Neural cell (in vitro differentiated cells): ENCODE measurements at regions not wholly inside any gene's neighbourhood (a gene's known extent, or its start where the extent isn't known, plus 50 kb on each side); places are given as distances from the start of the nearest gene placed in this dataset.

ENCODE experiments used
- H2AFZ ChIP-seq: fragments of 200-600, 300-800 bp; sonication (generic), shearing (Covaris generic); 2 replicates; pipeline ENCODE4 v1.6.0; 2014; ENCODE audit warnings: low read depth, mild to moderate bottlenecking, antibody characterized with exemption, low read length, moderate library complexity
- H3F3A ChIP-seq: fragments of 200-600 bp; shearing (Covaris generic); 2 replicates; pipeline ENCODE4 v1.6.1; 2016; ENCODE audit warnings: mild to moderate bottlenecking, moderate library complexity, mixed read lengths, antibody characterized with exemption, low read length; ENCODE audit not compliant: insufficient read depth, poor library complexity, severe bottlenecking
- H3K27ac ChIP-seq: fragments of 200-600, 300-800 bp; sonication (generic), shearing (Covaris generic); 2 replicates; pipeline ENCODE4 v1.5.1; 2014; ENCODE audit warnings: mild to moderate bottlenecking, low read length, moderate library complexity
- H3K27me3 ChIP-seq: fragments of 300-800, 200-600 bp; sonication (generic), shearing (Covaris generic); 2 replicates; pipeline ENCODE4 v1.6.0; 2014; ENCODE audit warnings: mild to moderate bottlenecking, low read depth, low read length, moderate library complexity; ENCODE audit not compliant: insufficient read depth
- H3K36me3 ChIP-seq: fragments of 300-800, 200-600 bp; sonication (generic), shearing (Covaris generic); 2 replicates; pipeline ENCODE4 v1.5.1; 2014; ENCODE audit warnings: mild to moderate bottlenecking, antibody characterized with exemption, low read length, moderate library complexity; ENCODE audit not compliant: insufficient read depth
- H3K4me2 ChIP-seq: fragments of 300-800, 200-600 bp; sonication (generic), shearing (Covaris generic); 2 replicates; pipeline ENCODE4 v1.6.0; 2014; ENCODE audit warnings: mild to moderate bottlenecking, low read length
- H3K4me3 ChIP-seq: fragments of 300-800, 200-600 bp; sonication (generic), shearing (Covaris generic); 2 replicates; pipeline ENCODE4 v1.5.1; 2014; ENCODE audit warnings: mild to moderate bottlenecking, low read length, moderate library complexity
- H3K79me2 ChIP-seq: fragments of 200-600 bp; shearing (Covaris generic); replicated peaks from 2 replicates; pipeline ENCODE4 v1.6.0; 2014; ENCODE audit warnings: mild to moderate bottlenecking, low read length, moderate library complexity; ENCODE audit not compliant: insufficient read depth
- H3K9ac ChIP-seq: fragments of 300-800, 200-600 bp; sonication (generic), shearing (Covaris generic); 2 replicates; pipeline ENCODE4 v1.6.1; 2016; ENCODE audit warnings: mild to moderate bottlenecking, low read length, mixed read lengths
- H3K9me2 ChIP-seq: fragments of 200-600 bp; shearing (Covaris generic); 2 replicates; pipeline ENCODE4 v1.6.1; 2016; ENCODE audit warnings: mild to moderate bottlenecking, low read length, mixed read lengths; ENCODE audit not compliant: insufficient read depth
- H3K9me3 ChIP-seq: fragments of 200-600, 300-800 bp; sonication (generic), shearing (Covaris generic); 2 replicates; pipeline ENCODE4 v1.6.1; 2016; ENCODE audit warnings: mild to moderate bottlenecking, mixed run types, low read length, moderate library complexity, mixed read lengths
- H4K20me1 ChIP-seq: fragments of 200-600 bp; shearing (Covaris generic); 2 replicates; pipeline ENCODE4 v1.6.1; 2016; ENCODE audit warnings: mild to moderate bottlenecking, mixed run types; ENCODE audit not compliant: insufficient read depth
- EP300 ChIP-seq: fragments of 450-650 bp; conservative IDR thresholded peaks from 2 replicates; pipeline ENCODE4 v1.6.1; 2014; ENCODE audit warnings: antibody characterized with exemption, mild to moderate bottlenecking, moderate library complexity; ENCODE audit not compliant: poor library complexity, severe bottlenecking
- EZH2 ChIP-seq: fragments of 200-600, 300-800 bp; shearing (Covaris generic), sonication (generic); IDR thresholded peaks from 2 replicates; pipeline ENCODE4 v1.6.1; 2014; ENCODE audit warnings: antibody characterized with exemption, low read length, borderline replicate concordance, mild to moderate bottlenecking; ENCODE audit not compliant: insufficient read depth, poor library complexity, severe bottlenecking
- MXI1 ChIP-seq: fragments of 450-650 bp; conservative IDR thresholded peaks from 2 replicates; pipeline ENCODE4 v1.6.1; 2014; ENCODE audit warnings: antibody characterized with exemption, mild to moderate bottlenecking; ENCODE audit not compliant: poor library complexity, severe bottlenecking
- POLR2AphosphoS5 ChIP-seq: IDR thresholded peaks from 2 replicates; pipeline ENCODE4 v1.6.1; 2012
- RAD21 ChIP-seq: fragments of 450-650 bp; conservative IDR thresholded peaks from 2 replicates; pipeline ENCODE4 v1.6.1; 2014; ENCODE audit warnings: antibody characterized with exemption, mild to moderate bottlenecking, moderate library complexity
- SMC3 ChIP-seq: fragments of 450-650 bp; conservative IDR thresholded peaks from 2 replicates; pipeline ENCODE4 v1.6.1; 2014; ENCODE audit warnings: antibody characterized with exemption, mild to moderate bottlenecking, moderate library complexity; ENCODE audit not compliant: poor library complexity
- TAF1 ChIP-seq: IDR thresholded peaks from 2 replicates; pipeline ENCODE4 v1.6.1; 2012; ENCODE audit warnings: low read depth
- TF ChIP-seq, protein P1 (sequence below): IDR thresholded peaks from 2 replicates; pipeline ENCODE4 v1.6.1; 2012; ENCODE audit warnings: borderline replicate concordance
- TF ChIP-seq, protein P2 (sequence below): fragments of 450-650 bp; IDR thresholded peaks from 2 replicates; pipeline ENCODE4 v1.5.1; 2014; ENCODE audit warnings: antibody characterized with exemption, mild to moderate bottlenecking, moderate library complexity; ENCODE audit not compliant: poor library complexity, severe bottlenecking

DNA sequence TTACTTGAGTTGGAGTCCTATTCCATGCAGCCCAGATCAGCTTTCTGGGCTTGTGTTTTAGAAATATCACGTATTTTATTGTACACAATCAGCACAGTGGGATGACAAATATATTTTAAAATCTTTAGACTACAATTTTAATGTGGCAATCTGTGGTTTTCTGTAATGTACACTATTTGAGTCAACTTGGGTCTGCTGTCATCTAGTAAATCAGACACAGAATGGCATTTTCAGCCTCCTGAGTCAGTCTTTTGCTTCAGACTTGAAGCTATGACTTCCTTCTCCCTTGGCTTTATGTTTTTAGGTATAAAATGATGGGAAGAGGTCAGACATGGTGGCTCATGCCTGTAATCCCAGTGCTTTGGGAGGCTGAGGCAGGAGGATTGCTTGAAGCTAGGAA is 232.1 kb downstream of the NECTIN3 start:
- Histone ChIP-seq H3K36me3 (no peaks in the 10 kb centered on the region), H3K4me2 (peak overlapping the region; percentile 11), H2AFZ (no peak overlapping the region), H3K27ac (no peak overlapping the region), H4K20me1 (no peaks in the 10 kb centered on the region), H3K9ac (no peak overlapping the region), H3K4me3 (no peak overlapping the region), H3F3A (no peaks in the 10 kb centered on the region), H3K79me2 (no peaks in the 10 kb centered on the region), H3K9me3 (no peaks in the 10 kb centered on the region), H3K9me2 (no peaks in the 10 kb centered on the region), H3K27me3 (no peaks in the 10 kb centered on the region)
- TF ChIP-seq SMC3 (no peak), RAD21 (no peak), POLR2AphosphoS5 (no peak), TAF1 (no peak), EZH2 (no peak), EP300 (no peak)
- TF ChIP-seq, protein P1, sequence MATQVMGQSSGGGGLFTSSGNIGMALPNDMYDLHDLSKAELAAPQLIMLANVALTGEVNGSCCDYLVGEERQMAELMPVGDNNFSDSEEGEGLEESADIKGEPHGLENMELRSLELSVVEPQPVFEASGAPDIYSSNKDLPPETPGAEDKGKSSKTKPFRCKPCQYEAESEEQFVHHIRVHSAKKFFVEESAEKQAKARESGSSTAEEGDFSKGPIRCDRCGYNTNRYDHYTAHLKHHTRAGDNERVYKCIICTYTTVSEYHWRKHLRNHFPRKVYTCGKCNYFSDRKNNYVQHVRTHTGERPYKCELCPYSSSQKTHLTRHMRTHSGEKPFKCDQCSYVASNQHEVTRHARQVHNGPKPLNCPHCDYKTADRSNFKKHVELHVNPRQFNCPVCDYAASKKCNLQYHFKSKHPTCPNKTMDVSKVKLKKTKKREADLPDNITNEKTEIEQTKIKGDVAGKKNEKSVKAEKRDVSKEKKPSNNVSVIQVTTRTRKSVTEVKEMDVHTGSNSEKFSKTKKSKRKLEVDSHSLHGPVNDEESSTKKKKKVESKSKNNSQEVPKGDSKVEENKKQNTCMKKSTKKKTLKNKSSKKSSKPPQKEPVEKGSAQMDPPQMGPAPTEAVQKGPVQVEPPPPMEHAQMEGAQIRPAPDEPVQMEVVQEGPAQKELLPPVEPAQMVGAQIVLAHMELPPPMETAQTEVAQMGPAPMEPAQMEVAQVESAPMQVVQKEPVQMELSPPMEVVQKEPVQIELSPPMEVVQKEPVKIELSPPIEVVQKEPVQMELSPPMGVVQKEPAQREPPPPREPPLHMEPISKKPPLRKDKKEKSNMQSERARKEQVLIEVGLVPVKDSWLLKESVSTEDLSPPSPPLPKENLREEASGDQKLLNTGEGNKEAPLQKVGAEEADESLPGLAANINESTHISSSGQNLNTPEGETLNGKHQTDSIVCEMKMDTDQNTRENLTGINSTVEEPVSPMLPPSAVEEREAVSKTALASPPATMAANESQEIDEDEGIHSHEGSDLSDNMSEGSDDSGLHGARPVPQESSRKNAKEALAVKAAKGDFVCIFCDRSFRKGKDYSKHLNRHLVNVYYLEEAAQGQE: no peak
- TF ChIP-seq, protein P2, sequence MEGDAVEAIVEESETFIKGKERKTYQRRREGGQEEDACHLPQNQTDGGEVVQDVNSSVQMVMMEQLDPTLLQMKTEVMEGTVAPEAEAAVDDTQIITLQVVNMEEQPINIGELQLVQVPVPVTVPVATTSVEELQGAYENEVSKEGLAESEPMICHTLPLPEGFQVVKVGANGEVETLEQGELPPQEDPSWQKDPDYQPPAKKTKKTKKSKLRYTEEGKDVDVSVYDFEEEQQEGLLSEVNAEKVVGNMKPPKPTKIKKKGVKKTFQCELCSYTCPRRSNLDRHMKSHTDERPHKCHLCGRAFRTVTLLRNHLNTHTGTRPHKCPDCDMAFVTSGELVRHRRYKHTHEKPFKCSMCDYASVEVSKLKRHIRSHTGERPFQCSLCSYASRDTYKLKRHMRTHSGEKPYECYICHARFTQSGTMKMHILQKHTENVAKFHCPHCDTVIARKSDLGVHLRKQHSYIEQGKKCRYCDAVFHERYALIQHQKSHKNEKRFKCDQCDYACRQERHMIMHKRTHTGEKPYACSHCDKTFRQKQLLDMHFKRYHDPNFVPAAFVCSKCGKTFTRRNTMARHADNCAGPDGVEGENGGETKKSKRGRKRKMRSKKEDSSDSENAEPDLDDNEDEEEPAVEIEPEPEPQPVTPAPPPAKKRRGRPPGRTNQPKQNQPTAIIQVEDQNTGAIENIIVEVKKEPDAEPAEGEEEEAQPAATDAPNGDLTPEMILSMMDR: no peak

- H2AFZ ChIP-seq: no peak overlapping the region
- no peaks in the 10 kb centered on the region for H3F3A ChIP-seq
- H3K9me2 ChIP-seq: no peaks in the 10 kb centered on the region
- TF ChIP-seq MXI1: no peak
- no peak for TF ChIP-seq RAD21
- TF ChIP-seq POLR2AphosphoS5: no peak
- TF ChIP-seq EP300: no peak
- TF ChIP-seq, protein P2: no peak
- no peak for TF ChIP-seq TAF1
- TF ChIP-seq, protein P1: no peak
- no peak for TF ChIP-seq SMC3
- no peak for TF ChIP-seq EZH2
- H3K4me2 ChIP-seq: no peak overlapping the region
- H3K79me2 ChIP-seq: no peaks in the 10 kb centered on the region
- H3K4me3 ChIP-seq: no peak overlapping the region
- no peaks in the 10 kb centered on the region for H3K36me3 ChIP-seq
- no peaks in the 10 kb centered on the region for H4K20me1 ChIP-seq
- H3K27ac ChIP-seq: no peak overlapping the region
- H3K27me3 ChIP-seq: no peaks in the 10 kb centered on the region
- no peaks in the 10 kb centered on the region for H3K9me3 ChIP-seq
- no peak overlapping the region for H3K9ac ChIP-seq
These were observed 234.3 kb upstream of the CD96 start for GRCh38 chr3:111307676-111308075.
